SK-N-SH (cell line): ENCODE measurements at regions not wholly inside any gene's neighbourhood (a gene's known extent, or its start where the extent isn't known, plus 50 kb on each side); places are given as distances from the start of the nearest gene placed in this dataset.

Experiments used
- ELF1 ChIP-seq: IDR thresholded peaks from 2 replicates; pipeline ENCODE4 v1.4.0; 2012
- EP300 ChIP-seq, 2 experiments: IDR thresholded peaks; 2 replicates each; pipeline versions ENCODE4 v1.4.0 to v1.6.1; 2012; ENCODE audit warnings: borderline replicate concordance in 1 of 2, low read depth in 1 of 2, low read length in 1 of 2
- PBX3 ChIP-seq: IDR thresholded peaks from 2 replicates; pipeline ENCODE4; 2012
- POLR2AphosphoS5 ChIP-seq: IDR thresholded peaks from 2 replicates; pipeline ENCODE4 v1.6.1; 2012; ENCODE audit warnings: low read depth, low read length
- RCOR1 ChIP-seq: fragments of 150-350 bp; IDR thresholded peaks from 2 replicates; pipeline ENCODE4 v1.6.1; 2017; ENCODE audit warnings: antibody characterized with exemption, low read length

- TF ChIP-seq POLR2AphosphoS5 (no peak), ELF1 (no peak), EP300 (IDR thresholded peaks at IDR 0.05; ENCODE audit: borderline replicate concordance in 1 of 2, low read depth in 1 of 2, low read length in 1 of 2) (no peak), RCOR1 (no peak), PBX3 (no peak)
Measured at GRCh38 chr4:45692131-45692735, 431.6 kb downstream of the GABRG1 start.
